ENCODE measurements at regions not wholly inside any gene's neighbourhood (a gene's known extent, or its start where the extent isn't known, plus 50 kb on each side); places are given as distances from the start of the nearest gene placed in this dataset.
"Not testable (repeated sequence)": the region's sequence is repeated elsewhere in the genome, so short reads cannot be mapped to it uniquely, and the experiment has no call there.

DNA sequence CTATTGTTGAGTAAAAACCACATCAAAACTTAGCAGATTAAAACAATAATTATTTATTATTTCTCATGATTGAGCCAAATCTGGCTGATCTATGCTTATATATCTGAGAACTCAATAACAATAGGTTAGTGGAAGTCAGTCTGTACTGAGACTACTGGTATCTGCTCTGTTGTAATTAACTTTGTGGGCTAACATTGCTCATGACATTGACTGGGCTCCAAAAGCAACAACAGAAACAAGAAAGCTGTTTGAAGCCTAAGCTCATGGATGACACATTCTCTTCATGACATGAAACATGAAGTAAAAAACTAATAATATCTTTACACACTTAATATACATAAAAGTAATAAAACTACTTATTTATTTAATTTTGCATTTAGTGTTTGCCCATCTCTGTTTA, 649.3 kb downstream of the PRIM2 start:
- TF ChIP-seq, protein P1, sequence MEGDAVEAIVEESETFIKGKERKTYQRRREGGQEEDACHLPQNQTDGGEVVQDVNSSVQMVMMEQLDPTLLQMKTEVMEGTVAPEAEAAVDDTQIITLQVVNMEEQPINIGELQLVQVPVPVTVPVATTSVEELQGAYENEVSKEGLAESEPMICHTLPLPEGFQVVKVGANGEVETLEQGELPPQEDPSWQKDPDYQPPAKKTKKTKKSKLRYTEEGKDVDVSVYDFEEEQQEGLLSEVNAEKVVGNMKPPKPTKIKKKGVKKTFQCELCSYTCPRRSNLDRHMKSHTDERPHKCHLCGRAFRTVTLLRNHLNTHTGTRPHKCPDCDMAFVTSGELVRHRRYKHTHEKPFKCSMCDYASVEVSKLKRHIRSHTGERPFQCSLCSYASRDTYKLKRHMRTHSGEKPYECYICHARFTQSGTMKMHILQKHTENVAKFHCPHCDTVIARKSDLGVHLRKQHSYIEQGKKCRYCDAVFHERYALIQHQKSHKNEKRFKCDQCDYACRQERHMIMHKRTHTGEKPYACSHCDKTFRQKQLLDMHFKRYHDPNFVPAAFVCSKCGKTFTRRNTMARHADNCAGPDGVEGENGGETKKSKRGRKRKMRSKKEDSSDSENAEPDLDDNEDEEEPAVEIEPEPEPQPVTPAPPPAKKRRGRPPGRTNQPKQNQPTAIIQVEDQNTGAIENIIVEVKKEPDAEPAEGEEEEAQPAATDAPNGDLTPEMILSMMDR (IDR thresholded peaks at IDR 0.05) = not testable (repeated sequence)
- not testable (repeated sequence) for TF ChIP-seq POLR2AphosphoS5 (IDR thresholded peaks at IDR 0.05)
